Endothelial cell of umbilical vein (primary cell): ENCODE measurements at regions not wholly inside any gene's neighbourhood (a gene's known extent, or its start where the extent isn't known, plus 50 kb on each side); places are given as distances from the start of the nearest gene placed in this dataset.

Source experiments
- BruUV-seq: library from RNA; stranded (reverse); fragments of 400-500 nt; replicated peaks from 2 replicates; lab custom pipeline; 2021; lab: Mats Ljungman, UMichigan
- CTCF ChIA-PET: fragments of 300-600, 350-600 bp; sonication (Branson Sonifier 250); formaldehyde crosslinking; loops from one replicate; lab custom pipeline; 2021; ENCODE audit warnings: antibody characterized with exemption, inconsistent platforms; lab: Charles Lee
- POLR2A ChIA-PET: fragments of 300-600, 350-600 bp; sonication (Branson Sonifier 250); formaldehyde crosslinking; loops from one replicate; lab custom pipeline; 2021; ENCODE audit warnings: antibody characterized with exemption, inconsistent platforms; lab: Charles Lee
- DNase-seq: peaks from one replicate; pipeline ENCODE4 v3.0.0-alpha.2; 2011; ENCODE audit warnings: low read depth, low spot score
- FAIRE-seq: peaks from 2 replicates; lab custom pipeline; 2011; peaks lifted over from hg19 to GRCh38; lab: Jason Lieb, UNC
- H2AFZ ChIP-seq: 2 replicates; pipeline ENCODE4 v1.6.0; 2012; ENCODE audit warnings: low read depth, low read length, control low read depth, inconsistent platforms
- H3K27ac ChIP-seq: 2 replicates; pipeline ENCODE4 v1.5.1; 2011; ENCODE audit warnings: low read depth, mild to moderate bottlenecking, control low read depth, low read length, moderate library complexity; ENCODE audit not compliant: insufficient read depth
- H3K27me3 ChIP-seq, 2 experiments: 2 replicates each; pipeline versions ENCODE4 v1.6.0 to v1.6.1; 2011; ENCODE audit warnings: low read length in 2 of 2, mixed read lengths in 1 of 2; ENCODE audit not compliant: control insufficient read depth in 2 of 2, insufficient read depth in 2 of 2
- H3K36me3 ChIP-seq, 2 experiments: 2 replicates in 1 of 2; 3 replicates in 1 of 2; pipeline ENCODE4 v1.5.1; 2011; ENCODE audit warnings: low read length in 2 of 2, mild to moderate bottlenecking in 1 of 2, moderate library complexity in 1 of 2; ENCODE audit not compliant: control insufficient read depth in 2 of 2, insufficient read depth in 2 of 2; ENCODE audit errors: extremely low read depth in 1 of 2
- H3K4me1 ChIP-seq: 3 replicates; pipeline ENCODE4 v1.5.1; 2011; ENCODE audit warnings: mild to moderate bottlenecking, low read length; ENCODE audit not compliant: control insufficient read depth, insufficient read depth; ENCODE audit errors: extremely low read depth
- H3K4me2 ChIP-seq: 2 replicates; pipeline ENCODE4 v1.6.1; 2011; ENCODE audit warnings: low read length, control low read depth, mixed read lengths; ENCODE audit not compliant: insufficient read depth
- H3K4me3 ChIP-seq, 3 experiments: fragments of 200-600 bp in 1 of 3; sonication (generic), shearing (Covaris generic) in 1 of 3; replicated peaks in 1 of 3; 2 replicates each; pipeline ENCODE4 v1.5.1; 2011 to 2016; ENCODE audit warnings: control low read depth in 3 of 3, low read length in 3 of 3, mild to moderate bottlenecking in 2 of 3, inconsistent platforms in 1 of 3, low read depth in 1 of 3, moderate library complexity in 1 of 3; ENCODE audit not compliant: insufficient read depth in 1 of 3
- H3K79me2 ChIP-seq: 2 replicates; pipeline ENCODE4 v1.6.0; 2012; ENCODE audit warnings: low read length, inconsistent platforms; ENCODE audit not compliant: control insufficient read depth, insufficient read depth
- H3K9ac ChIP-seq: replicated peaks from 2 replicates; pipeline ENCODE3; 2011; ENCODE audit warnings: low read length, control low read depth; ENCODE audit not compliant: insufficient read depth; ENCODE audit errors: extremely low read depth
- H3K9me1 ChIP-seq: replicated peaks from 3 replicates; pipeline ENCODE4 v1.6.0; 2011; ENCODE audit warnings: mild to moderate bottlenecking, low read length; ENCODE audit not compliant: control insufficient read depth, insufficient read depth; ENCODE audit errors: extremely low read depth
- H3K9me3 ChIP-seq: replicated peaks from 2 replicates; pipeline ENCODE4 v1.5.1; 2012; ENCODE audit warnings: low read length, inconsistent platforms; ENCODE audit not compliant: control insufficient read depth, insufficient read depth
- H4K20me1 ChIP-seq: replicated peaks from 2 replicates; pipeline ENCODE3; 2011; ENCODE audit warnings: mild to moderate bottlenecking, low read length; ENCODE audit not compliant: control insufficient read depth, insufficient read depth; ENCODE audit errors: extremely low read depth
- CTCF ChIP-seq, 2 donors: IDR thresholded peaks; 1 replicate in 1 of 2; 2 replicates in 1 of 2; pipeline ENCODE4 v1.5.1; 2011; ENCODE audit warnings: low read length in 2 of 2, mild to moderate bottlenecking in 2 of 2, moderate library complexity in 2 of 2, control low read depth in 1 of 2, inconsistent platforms in 1 of 2, low read depth in 1 of 2; ENCODE audit not compliant: insufficient read depth in 1 of 2; ENCODE audit errors: extremely low read depth in 1 of 2
- EZH2 ChIP-seq: IDR thresholded peaks from 2 replicates; pipeline ENCODE4 v1.6.1; 2012; ENCODE audit warnings: borderline replicate concordance, low read depth, mild to moderate bottlenecking, moderate library complexity, low read length, inconsistent platforms; ENCODE audit not compliant: severe bottlenecking
- FOS ChIP-seq: IDR thresholded peaks from 2 replicates; pipeline ENCODE4 v1.6.1; 2011; ENCODE audit warnings: mild to moderate bottlenecking, low read length, moderate library complexity, borderline replicate concordance; ENCODE audit not compliant: insufficient read depth
- GATA2 ChIP-seq: IDR thresholded peaks from 2 replicates; pipeline ENCODE4 v1.7.0; 2011; ENCODE audit warnings: low read depth, mild to moderate bottlenecking, moderate library complexity, mixed read lengths, low read length; ENCODE audit not compliant: insufficient read length, insufficient read depth
- JUN ChIP-seq: IDR thresholded peaks from 2 replicates; pipeline ENCODE4 v1.6.1; 2011; ENCODE audit warnings: borderline replicate concordance, low read depth; ENCODE audit not compliant: insufficient read length, insufficient read depth
- MAX ChIP-seq: IDR thresholded peaks from 2 replicates; pipeline ENCODE4 v1.6.1; 2011; ENCODE audit not compliant: insufficient read depth, insufficient read length
- MYC ChIP-seq: IDR thresholded peaks from one replicate; pipeline ENCODE4 v1.6.1; 2011; ENCODE audit warnings: mild to moderate bottlenecking, low read depth, low read length
- POLR2A ChIP-seq: IDR thresholded peaks from 2 replicates; pipeline ENCODE4 v1.6.1; 2012; ENCODE audit warnings: low read depth, mild to moderate bottlenecking, control low read depth, low read length
- POLR2AphosphoS5 ChIP-seq: IDR thresholded peaks from 2 replicates; pipeline ENCODE4 v1.6.1; 2012; ENCODE audit warnings: low read depth, mild to moderate bottlenecking, control low read depth, low read length, moderate library complexity; ENCODE audit not compliant: insufficient read depth
- dilution Hi-C: fragments of 300-500 bp; cut with MboI; formaldehyde crosslinking; loops from one replicate; pipeline ENCODE4 v1.15.0; 2019; ENCODE audit warnings: low sequenced_read_pairs; ENCODE audit not compliant: extremely low pct_ligation_motif_present
- intact Hi-C: fragments of 100-400 bp; cut with micrococcal nuclease; formaldehyde crosslinking; loops from one replicate; pipeline ENCODE4 v1.10.0; 2022

- Histone ChIP-seq H3K9ac (no peak overlapping the region), H3K27ac (no peak overlapping the region), H3K79me2 (no peaks in the 10 kb centered on the region), H3K36me3 (no peaks in the 10 kb centered on the region), H3K4me1 (no peaks in the 10 kb centered on the region), H3K4me3 (no peak overlapping the region), H2AFZ (no peak overlapping the region), H3K9me3 (peaks cover 8% of the 10 kb centered on the region), H4K20me1 (no peaks in the 10 kb centered on the region), H3K27me3 (no peaks in the 10 kb centered on the region), H3K4me2 (no peak overlapping the region), H3K9me1 (no peaks in the 10 kb centered on the region)
- no TSS peak for BruUV-seq
- intact Hi-C loops (no loop called here), dilution Hi-C loops (no loop called here)
- DNase-seq (no peak), FAIRE-seq (no peak)
- ChIA-PET POLR2A (no interaction called here), CTCF (no interaction called here)
- no peak for TF ChIP-seq MYC
- no peak for TF ChIP-seq JUN
- no peak for TF ChIP-seq POLR2A
- no peak for TF ChIP-seq CTCF (IDR thresholded peaks at IDR 0.05; ENCODE audit: extremely low read depth in 1 of 2, insufficient read depth in 1 of 2, low read depth in 1 of 2, low read length in 2 of 2)
- no peak for TF ChIP-seq EZH2
- no peak for TF ChIP-seq FOS
- no peak for TF ChIP-seq GATA2
- no peak for TF ChIP-seq MAX
- no peak for TF ChIP-seq POLR2AphosphoS5
Measured at GRCh38 chr2:5791371-5791770, 99.2 kb downstream of the SOX11 start.
